ENCODE measurements at regions not wholly inside any gene's neighbourhood (a gene's known extent, or its start where the extent isn't known, plus 50 kb on each side); places are given as distances from the start of the nearest gene placed in this dataset.

GRCh38 chr16:86346034-86346433 is 164.3 kb upstream of the FOXF1 start:
- Histone ChIP-seq H3K36me3 (no peaks in the 10 kb centered on the region), H3K9me3 (ENCODE audit: severe bottlenecking) (no peaks in the 10 kb centered on the region), H3K27ac (no peak overlapping the region), H3K4me3 (ENCODE audit: low read depth, low read length) (no peak overlapping the region), H3K27me3 (ENCODE audit: insufficient read depth, low read depth, severe bottlenecking) (no peaks in the 10 kb centered on the region)
- no peak for DNase-seq
- TF ChIP-seq CTCF (IDR thresholded peaks at IDR 0.05; ENCODE audit: low read depth, low read length) = no peak

GRCh38 chr16:86347090-86347489 is 163.2 kb upstream of the FOXF1 start:
- DNase-seq = no peak
- no peak overlapping the region for H3K4me3 ChIP-seq (ENCODE audit: low read depth, low read length)
- no peaks in the 10 kb centered on the region for H3K9me3 ChIP-seq (ENCODE audit: severe bottlenecking)
- no peak for TF ChIP-seq CTCF (IDR thresholded peaks at IDR 0.05; ENCODE audit: low read depth, low read length)
- no peaks in the 10 kb centered on the region for H3K36me3 ChIP-seq
- H3K27me3 ChIP-seq (ENCODE audit: insufficient read depth, low read depth, severe bottlenecking) = no peaks in the 10 kb centered on the region
- no peak overlapping the region for H3K27ac ChIP-seq

- H3K9me3 ChIP-seq (ENCODE audit: severe bottlenecking) = no peaks in the 10 kb centered on the region
- no peak overlapping the region for H3K27ac ChIP-seq
- H3K36me3 ChIP-seq = no peaks in the 10 kb centered on the region
- no peak for TF ChIP-seq CTCF (IDR thresholded peaks at IDR 0.05; ENCODE audit: low read depth, low read length)
- H3K4me3 ChIP-seq (ENCODE audit: low read depth, low read length) = no peak overlapping the region
- DNase-seq = no peak
- H3K27me3 ChIP-seq (ENCODE audit: insufficient read depth, low read depth, severe bottlenecking) = no peaks in the 10 kb centered on the region
These were observed 162.3 kb upstream of the FOXF1 start for GRCh38 chr16:86347916-86348555.

GRCh38 chr16:86349338-86349900 is 160.9 kb upstream of the FOXF1 start:
- Histone ChIP-seq H3K4me3 (ENCODE audit: low read depth, low read length) (no peak overlapping the region), H3K27me3 (ENCODE audit: insufficient read depth, low read depth, severe bottlenecking) (no peaks in the 10 kb centered on the region), H3K36me3 (no peaks in the 10 kb centered on the region), H3K27ac (no peak overlapping the region), H3K9me3 (ENCODE audit: severe bottlenecking) (no peaks in the 10 kb centered on the region)
- TF ChIP-seq CTCF (IDR thresholded peaks at IDR 0.05; ENCODE audit: low read depth, low read length) = no peak
- no peak for DNase-seq

GRCh38 chr16:86350289-86350688 is 160.0 kb upstream of the FOXF1 start:
- Histone ChIP-seq H3K27ac (no peak overlapping the region), H3K9me3 (ENCODE audit: severe bottlenecking) (no peaks in the 10 kb centered on the region), H3K27me3 (ENCODE audit: insufficient read depth, low read depth, severe bottlenecking) (no peaks in the 10 kb centered on the region), H3K36me3 (no peaks in the 10 kb centered on the region), H3K4me3 (ENCODE audit: low read depth, low read length) (no peak overlapping the region)
- DNase-seq = no peak
- no peak for TF ChIP-seq CTCF (IDR thresholded peaks at IDR 0.05; ENCODE audit: low read depth, low read length)
